Thymus (tissue), 11 donors: ENCODE measurements at regions not wholly inside any gene's neighbourhood (a gene's known extent, or its start where the extent isn't known, plus 50 kb on each side); places are given as distances from the start of the nearest gene placed in this dataset.

ENCODE experiments used
- DNase-seq, 9 donors: peaks; one replicate each; pipeline ENCODE4 v3.0.0-alpha.2; 2013; ENCODE audit warnings: low spot score in 9 of 9, low read depth in 6 of 9, missing footprints in 1 of 9
- H3K27ac ChIP-seq, 2 donors: one replicate each; pipeline ENCODE4 v1.5.1; 2013; ENCODE audit warnings: control low read depth in 1 of 2, low read depth in 1 of 2, low read length in 1 of 2, mild to moderate bottlenecking in 1 of 2, moderate library complexity in 1 of 2
- H3K27me3 ChIP-seq, 2 donors: one replicate each; pipeline ENCODE4 v1.5.1; 2013; ENCODE audit warnings: low read length in 1 of 2; ENCODE audit not compliant: control insufficient read depth in 2 of 2, insufficient read depth in 1 of 2
- H3K36me3 ChIP-seq, 2 donors: one replicate each; pipeline ENCODE4 v1.5.1; 2013; ENCODE audit warnings: low read length in 1 of 2, mild to moderate bottlenecking in 1 of 2, moderate library complexity in 1 of 2; ENCODE audit not compliant: control insufficient read depth in 2 of 2, insufficient read depth in 2 of 2
- H3K4me1 ChIP-seq, 2 donors: one replicate each; pipeline ENCODE4 v1.5.1; 2013; ENCODE audit warnings: low read length in 2 of 2; ENCODE audit not compliant: control insufficient read depth in 2 of 2, insufficient read depth in 2 of 2
- H3K4me3 ChIP-seq, 2 donors: one replicate each; pipeline ENCODE4 v1.5.1; 2013; ENCODE audit warnings: low read length in 2 of 2, control low read depth in 1 of 2, mild to moderate bottlenecking in 1 of 2
- H3K9me3 ChIP-seq, 2 donors: one replicate each; pipeline ENCODE4 v1.5.1; 2013; ENCODE audit warnings: low read length in 1 of 2, mild to moderate bottlenecking in 1 of 2; ENCODE audit not compliant: control insufficient read depth in 2 of 2, insufficient read depth in 1 of 2
- WGBS: extraction: QIAGEN DNeasy Blood & Tissue Kit; methylation state at CpG from one replicate; pipeline ENCODE4 v1.1.7; 2013; 5-methylcytosine and 5-hydroxymethylcytosine counted together
- donor health status: healthy.

- H3K4me3 ChIP-seq = no peak overlapping the region
- no peaks in the 10 kb centered on the region for H3K27me3 ChIP-seq
- H3K36me3 ChIP-seq = no peaks in the 10 kb centered on the region
- H3K4me1 ChIP-seq = peaks cover 27 to 45% of the 10 kb centered on the region in 2 donors
- peaks cover 0 to 3% of the 10 kb centered on the region in 2 donors for H3K9me3 ChIP-seq
- DNase-seq = no peak
- no peak overlapping the region for H3K27ac ChIP-seq
These were observed 197.8 kb downstream of the CD83 start for GRCh38 chr6:14315353-14315752.

DNA sequence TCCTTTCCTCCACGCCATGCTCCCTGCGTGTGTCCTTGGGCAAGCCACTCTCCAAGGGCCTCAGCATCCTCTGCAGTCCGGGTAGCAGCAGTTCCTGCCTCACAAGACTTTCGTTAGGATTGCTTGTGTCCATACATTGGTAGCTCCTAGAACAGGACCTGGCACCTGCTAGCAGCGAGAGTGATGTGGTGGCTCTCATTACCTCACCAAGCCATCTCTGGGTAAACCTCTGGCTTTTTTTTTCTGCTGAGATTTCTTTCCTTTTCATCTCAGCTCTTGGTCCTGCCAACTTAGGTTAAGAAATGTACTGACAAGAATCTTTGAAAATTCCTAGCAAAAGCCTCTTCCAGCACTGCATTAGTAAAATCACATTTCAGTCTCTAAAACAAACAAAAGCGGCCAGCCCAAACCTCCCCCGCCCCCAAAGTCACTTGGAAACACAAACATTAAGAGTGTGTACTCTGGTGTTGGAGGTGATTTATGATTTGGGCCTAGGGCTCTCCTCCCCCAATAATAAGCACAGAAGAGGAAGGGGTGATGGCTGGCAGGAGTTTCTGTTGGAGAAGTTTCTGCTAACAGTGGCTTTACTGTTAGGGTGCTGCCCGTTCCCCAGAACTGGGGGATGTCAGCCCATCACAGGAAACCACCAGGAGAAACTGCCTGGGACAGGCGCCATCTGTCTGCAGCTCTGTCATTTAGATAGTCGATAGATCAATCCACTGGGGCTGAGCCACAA, 199.2 kb downstream of the CD83 start:
- H3K4me3 ChIP-seq = no peak overlapping the region
- H3K4me1 ChIP-seq = peaks cover 29 to 45% of the 10 kb centered on the region in 2 donors
- peaks cover 0 to 3% of the 10 kb centered on the region in 2 donors for H3K9me3 ChIP-seq
- peak in 2 of 9 donors; percentile 33 to 59 for DNase-seq
- H3K36me3 ChIP-seq = no peaks in the 10 kb centered on the region
- no peaks in the 10 kb centered on the region for H3K27me3 ChIP-seq
- WGBS = 58% methylated on average over 10 of the region's 10 CpGs
- no peak overlapping the region for H3K27ac ChIP-seq

GRCh38 chr6:14317387-14317970, 199.9 kb downstream of the CD83 start:
- no peak overlapping the region for H3K4me3 ChIP-seq
- WGBS = 91% methylated on average over 6 of the region's 6 CpGs
- peaks cover 29 to 47% of the 10 kb centered on the region in 2 donors for H3K4me1 ChIP-seq
- H3K36me3 ChIP-seq = no peaks in the 10 kb centered on the region
- no peak overlapping the region for H3K27ac ChIP-seq
- DNase-seq = no peak
- no peaks in the 10 kb centered on the region for H3K27me3 ChIP-seq
- peaks cover 0 to 3% of the 10 kb centered on the region in 2 donors for H3K9me3 ChIP-seq

- DNase-seq = no peak
- Histone ChIP-seq H3K36me3 (no peaks in the 10 kb centered on the region), H3K27ac (no peak overlapping the region), H3K27me3 (no peaks in the 10 kb centered on the region), H3K4me1 (peaks cover 25 to 56% of the 10 kb centered on the region in 2 donors), H3K9me3 (no peaks in the 10 kb centered on the region), H3K4me3 (no peak overlapping the region)
- WGBS = 96% methylated on average over 5 of the region's 5 CpGs
These were observed 202.8 kb downstream of the CD83 start for GRCh38 chr6:14320332-14320731.

GRCh38 chr6:14321992-14322772, 204.6 kb downstream of the CD83 start:
- WGBS = 97% methylated on average over 10 of the region's 10 CpGs
- Histone ChIP-seq H3K27ac (no peak overlapping the region), H3K36me3 (no peaks in the 10 kb centered on the region), H3K27me3 (no peaks in the 10 kb centered on the region), H3K4me3 (no peak overlapping the region), H3K4me1 (peaks cover 13 to 41% of the 10 kb centered on the region in 2 donors), H3K9me3 (no peaks in the 10 kb centered on the region)
- no peak for DNase-seq

DNA sequence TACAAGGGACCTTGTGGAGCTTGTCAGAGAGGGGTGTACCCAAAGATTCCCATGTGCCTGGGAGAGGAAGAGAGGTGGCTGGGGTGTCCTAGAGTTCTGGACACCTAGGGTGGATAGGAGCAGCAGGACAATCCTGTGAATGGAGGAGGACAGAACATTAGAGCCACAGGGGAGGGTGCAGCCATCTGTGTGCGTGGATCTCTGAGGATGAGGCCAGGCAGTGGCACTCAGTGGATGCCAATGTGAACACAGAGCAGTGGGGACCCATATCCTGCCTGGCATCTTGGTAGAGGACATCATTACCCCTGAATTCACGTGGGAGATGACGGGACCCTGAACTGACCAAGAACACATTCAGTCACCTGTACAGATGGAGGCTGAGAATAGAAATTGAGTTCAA, 205.3 kb downstream of the CD83 start:
- H3K36me3 ChIP-seq = no peaks in the 10 kb centered on the region
- peaks cover 8 to 35% of the 10 kb centered on the region in 2 donors for H3K4me1 ChIP-seq
- no peak for DNase-seq
- H3K27me3 ChIP-seq = no peaks in the 10 kb centered on the region
- H3K9me3 ChIP-seq = no peaks in the 10 kb centered on the region
- 97% methylated on average over 3 of the region's 3 CpGs for WGBS
- H3K27ac ChIP-seq = no peak overlapping the region
- no peak overlapping the region for H3K4me3 ChIP-seq

- no peaks in the 10 kb centered on the region for H3K36me3 ChIP-seq
These were observed 209.2 kb downstream of the CD83 start for GRCh38 chr6:14326774-14327173.

GRCh38 chr6:14328163-14328562, 210.6 kb downstream of the CD83 start:
- DNase-seq = no peak
- whole genome bisulfite sequencing = 98% methylated on average over 9 of the region's 9 CpGs
- Histone ChIP-seq H3K27ac (no peak overlapping the region), H3K4me3 (no peak overlapping the region), H3K4me1 (peaks cover 0 to 13% of the 10 kb centered on the region in 2 donors), H3K9me3 (no peaks in the 10 kb centered on the region), H3K36me3 (no peaks in the 10 kb centered on the region), H3K27me3 (no peaks in the 10 kb centered on the region)

More at GRCh38 chr6:14326774-14327173, 209.2 kb downstream of the CD83 start:
- peaks cover 0 to 22% of the 10 kb centered on the region in 2 donors for H3K4me1 ChIP-seq
- no peak overlapping the region for H3K27ac ChIP-seq
- no peaks in the 10 kb centered on the region for H3K9me3 ChIP-seq
- WGBS = 100% methylated on average over 2 of the region's 2 CpGs
- H3K27me3 ChIP-seq = no peaks in the 10 kb centered on the region
- no peak for DNase-seq
- no peak overlapping the region for H3K4me3 ChIP-seq
